Tibial artery (tissue), 4 donors: ENCODE measurements at regions not wholly inside any gene's neighbourhood (a gene's known extent, or its start where the extent isn't known, plus 50 kb on each side); places are given as distances from the start of the nearest gene placed in this dataset.
"Not testable (repeated sequence)": the region's sequence is repeated elsewhere in the genome, so short reads cannot be mapped to it uniquely, and the experiment has no call there.

ENCODE experiments used
- DNase-seq, 2 donors: peaks; one replicate each; pipeline ENCODE4 v3.0.0-alpha.2; 2019
- H3K27ac ChIP-seq, 2 donors: fragments of 200-600 bp; sonication (generic) in 1 of 2; 1 replicate in 1 of 2; 2 replicates in 1 of 2; pipeline ENCODE4 v1.5.1; 2018 to 2019; ENCODE audit warnings: mild to moderate bottlenecking in 1 of 2
- H3K27me3 ChIP-seq, 2 donors: fragments of 200-600 bp; sonication (generic) in 1 of 2; one replicate each; pipeline versions ENCODE4 v1.5.1 to v1.6.0; 2016 to 2019
- H3K36me3 ChIP-seq, 3 donors: fragments of 200-600 bp; sonication (generic) in 2 of 3; one replicate each; pipeline ENCODE4 v1.5.1; 2016 to 2019; ENCODE audit warnings: mild to moderate bottlenecking in 2 of 3
- H3K4me1 ChIP-seq, 4 donors: fragments of 200-600 bp; sonication (generic) in 2 of 4; 1 replicate in 3 of 4; 2 replicates in 1 of 4; pipeline ENCODE4 v1.5.1; 2016 to 2019
- H3K4me3 ChIP-seq, 2 donors: fragments of 200-600 bp; sonication (generic) in 1 of 2; 1 replicate in 1 of 2; 2 replicates in 1 of 2; pipeline ENCODE4 v1.5.1; 2018 to 2019; ENCODE audit warnings: mild to moderate bottlenecking in 2 of 2
- H3K9me3 ChIP-seq, 3 donors: fragments of 200-600 bp; sonication (generic) in 1 of 3; one replicate each; pipeline ENCODE4 v1.5.1; 2016 to 2019
- intact Hi-C: fragments of 100-400 bp; cut with DNase I; formaldehyde crosslinking; loops from one replicate; pipeline ENCODE4 v1.15.0; 2023; ENCODE audit warnings: low total_unique reads
- TF ChIP-seq, protein P1 (sequence below), 2 experiments: fragments of 200-600 bp in 1 of 2; fragments of 450-650 bp in 1 of 2; IDR thresholded peaks; one replicate each; pipeline ENCODE4 v1.5.1; 2017 to 2019; ENCODE audit warnings: antibody characterized with exemption in 2 of 2, mild to moderate bottlenecking in 1 of 2, moderate library complexity in 1 of 2

DNA sequence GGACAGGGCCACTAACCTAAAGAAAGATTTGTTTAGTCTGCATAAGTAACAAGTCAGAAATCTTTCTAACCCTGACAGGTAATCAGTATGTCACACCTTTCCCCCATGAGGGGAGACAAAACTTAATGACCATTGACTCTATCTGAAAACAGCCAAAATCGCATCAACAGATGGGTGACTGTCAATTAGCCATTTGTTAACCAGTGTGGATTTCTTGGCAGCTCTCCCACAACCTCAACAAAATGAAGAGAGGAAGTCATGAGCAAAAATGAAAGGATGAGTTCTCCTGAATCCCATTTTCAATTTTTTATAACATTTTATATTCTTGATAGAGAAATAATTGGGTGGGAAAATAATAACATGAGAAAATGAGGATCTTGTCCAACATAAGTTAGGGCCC is 84.6 kb upstream of the SNX2 start:
- no peaks in the 10 kb centered on the region for H3K4me1 ChIP-seq
- TF ChIP-seq, protein P1, sequence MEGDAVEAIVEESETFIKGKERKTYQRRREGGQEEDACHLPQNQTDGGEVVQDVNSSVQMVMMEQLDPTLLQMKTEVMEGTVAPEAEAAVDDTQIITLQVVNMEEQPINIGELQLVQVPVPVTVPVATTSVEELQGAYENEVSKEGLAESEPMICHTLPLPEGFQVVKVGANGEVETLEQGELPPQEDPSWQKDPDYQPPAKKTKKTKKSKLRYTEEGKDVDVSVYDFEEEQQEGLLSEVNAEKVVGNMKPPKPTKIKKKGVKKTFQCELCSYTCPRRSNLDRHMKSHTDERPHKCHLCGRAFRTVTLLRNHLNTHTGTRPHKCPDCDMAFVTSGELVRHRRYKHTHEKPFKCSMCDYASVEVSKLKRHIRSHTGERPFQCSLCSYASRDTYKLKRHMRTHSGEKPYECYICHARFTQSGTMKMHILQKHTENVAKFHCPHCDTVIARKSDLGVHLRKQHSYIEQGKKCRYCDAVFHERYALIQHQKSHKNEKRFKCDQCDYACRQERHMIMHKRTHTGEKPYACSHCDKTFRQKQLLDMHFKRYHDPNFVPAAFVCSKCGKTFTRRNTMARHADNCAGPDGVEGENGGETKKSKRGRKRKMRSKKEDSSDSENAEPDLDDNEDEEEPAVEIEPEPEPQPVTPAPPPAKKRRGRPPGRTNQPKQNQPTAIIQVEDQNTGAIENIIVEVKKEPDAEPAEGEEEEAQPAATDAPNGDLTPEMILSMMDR (IDR thresholded peaks at IDR 0.05) = no peak
- H3K4me3 ChIP-seq = no peak overlapping the region
- no peaks in the 10 kb centered on the region for H3K27me3 ChIP-seq
- no peak overlapping the region for H3K27ac ChIP-seq
- H3K9me3 ChIP-seq = no peaks in the 10 kb centered on the region
- no peaks in the 10 kb centered on the region for H3K36me3 ChIP-seq
- no peak for DNase-seq
- intact Hi-C loops = no loop called here

DNA sequence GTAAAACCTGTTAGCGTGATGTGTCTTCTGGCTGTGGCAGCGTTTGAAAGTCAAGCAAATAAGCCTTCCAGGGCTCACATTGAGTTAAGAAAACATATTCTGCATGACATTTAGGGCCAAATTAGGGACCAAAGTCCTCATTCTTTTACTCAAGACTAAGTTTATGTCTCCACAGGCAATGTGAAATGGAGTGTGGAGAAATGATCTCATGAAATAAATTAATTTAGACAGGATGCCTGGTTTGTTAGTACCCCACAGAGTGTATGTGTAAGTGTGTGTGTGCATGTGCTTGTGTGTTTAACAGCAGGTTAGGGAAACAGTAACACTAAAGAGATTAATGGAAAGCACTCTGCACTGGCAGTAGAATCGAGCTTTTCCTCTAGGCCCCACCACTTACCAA is 82.9 kb upstream of the SNX2 start:
- no peak for DNase-seq
- intact Hi-C loops = no loop called here
- TF ChIP-seq, protein P1 (IDR thresholded peaks at IDR 0.05) = no peak
- H3K4me1 ChIP-seq = no peaks in the 10 kb centered on the region
- H3K27me3 ChIP-seq = no peaks in the 10 kb centered on the region
- no peak overlapping the region for H3K4me3 ChIP-seq
- no peak overlapping the region for H3K27ac ChIP-seq
- H3K36me3 ChIP-seq = no peaks in the 10 kb centered on the region
- no peaks in the 10 kb centered on the region for H3K9me3 ChIP-seq

- Histone ChIP-seq H3K27ac (no peak overlapping the region), H3K27me3 (no peaks in the 10 kb centered on the region), H3K36me3 (no peaks in the 10 kb centered on the region), H3K4me1 (no peaks in the 10 kb centered on the region), H3K4me3 (no peak overlapping the region), H3K9me3 (no peaks in the 10 kb centered on the region)
- intact Hi-C loops = no loop called here
- DNase-seq = no peak
- TF ChIP-seq, protein P1 (IDR thresholded peaks at IDR 0.05) = no peak
These were observed 80.9 kb upstream of the SNX2 start for GRCh38 chr5:122693963-122694362.

DNA sequence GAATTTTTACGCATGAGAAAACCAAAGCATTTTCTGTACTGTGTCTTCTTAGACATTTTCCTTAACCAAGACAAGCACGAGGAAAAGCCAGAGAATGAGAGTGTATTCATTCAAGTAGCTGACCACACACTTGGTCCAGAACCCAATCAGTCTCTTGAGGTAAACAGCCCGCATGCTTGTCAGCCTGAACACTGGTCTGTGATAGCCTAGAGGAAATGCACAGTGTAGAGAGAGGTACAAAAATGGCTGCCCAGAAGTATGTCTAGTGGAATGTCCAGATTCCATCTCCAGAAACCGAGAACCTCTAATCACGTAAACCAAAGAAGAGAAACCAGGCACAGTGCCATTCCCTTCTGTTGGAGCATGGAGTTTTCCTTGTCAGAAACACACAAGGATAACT is 80.0 kb upstream of the SNX2 start:
- TF ChIP-seq, protein P1 (IDR thresholded peaks at IDR 0.05) = no peak
- intact Hi-C loops = no loop called here
- Histone ChIP-seq H3K27me3 (no peaks in the 10 kb centered on the region), H3K9me3 (no peaks in the 10 kb centered on the region), H3K4me3 (no peak overlapping the region), H3K36me3 (no peaks in the 10 kb centered on the region), H3K27ac (no peak overlapping the region), H3K4me1 (no peaks in the 10 kb centered on the region)
- no peak for DNase-seq

DNA sequence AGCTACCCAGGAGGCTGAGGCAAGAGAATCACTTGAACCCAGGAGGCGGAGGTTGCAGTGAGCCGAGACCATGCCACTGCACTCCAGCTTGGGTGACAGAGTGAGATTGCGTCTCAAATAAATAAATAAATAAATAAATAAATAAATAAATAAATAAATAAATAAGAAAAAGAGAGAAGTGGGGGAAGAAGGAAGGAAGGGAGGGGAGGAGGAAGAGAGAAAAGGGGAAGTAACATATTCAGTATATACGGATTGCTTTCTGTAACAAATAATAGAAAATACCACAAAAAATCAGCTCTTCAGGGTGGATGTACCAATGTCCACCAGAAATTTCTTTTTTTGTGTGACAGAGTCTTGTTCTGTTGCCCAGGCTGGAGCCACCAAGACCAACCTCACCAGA is 78.1 kb upstream of the SNX2 start:
- intact Hi-C loops, H3K36me3 ChIP-seq: not testable (repeated sequence)

GRCh38 chr5:122697191-122697590 is 77.7 kb upstream of the SNX2 start:
- TF ChIP-seq, protein P1 (IDR thresholded peaks at IDR 0.05) = no peak
- Histone ChIP-seq H3K4me1 (no peaks in the 10 kb centered on the region), H3K27ac (no peak overlapping the region), H3K27me3 (no peaks in the 10 kb centered on the region), H3K4me3 (no peak overlapping the region), H3K36me3 (no peaks in the 10 kb centered on the region), H3K9me3 (no peaks in the 10 kb centered on the region)
- no peak for DNase-seq
- intact Hi-C loops = no loop called here

More for the DNA sequence above, 78.1 kb upstream of the SNX2 start:
- H3K9me3 ChIP-seq, H3K4me3 ChIP-seq, H3K27me3 ChIP-seq, H3K27ac ChIP-seq, H3K4me1 ChIP-seq, DNase-seq: not testable (repeated sequence)
